ENCODE measurements at regions not wholly inside any gene's neighbourhood (a gene's known extent, or its start where the extent isn't known, plus 50 kb on each side); places are given as distances from the start of the nearest gene placed in this dataset.

GRCh38 chr1:30283199-30283962, 440.0 kb downstream of the MATN1 start:
- Histone ChIP-seq H3K4me1 (no peaks in the 10 kb centered on the region), H3K4me3 (ENCODE audit: low read depth, low read length) (no peak overlapping the region), H3K9me3 (no peaks in the 10 kb centered on the region), H3K27me3 (replicated peaks; ENCODE audit: control insufficient read depth, insufficient read depth, low read length) (no peaks in the 10 kb centered on the region), H3K36me3 (ENCODE audit: control insufficient read depth, insufficient read depth, low read length) (no peaks in the 10 kb centered on the region)
- H3K9me3 Mint-ChIP-seq (ENCODE audit: unreplicated experiment) = no peaks in the 10 kb centered on the region
- no peak overlapping the region for H3K4me3 Mint-ChIP-seq (ENCODE audit: unreplicated experiment)
- H3K36me3 Mint-ChIP-seq (ENCODE audit: insufficient read depth, unreplicated experiment) = peaks cover 5% of the 10 kb centered on the region
- no peak for DNase-seq
- no peak for TF ChIP-seq CTCF (IDR thresholded peaks at IDR 0.05; ENCODE audit: insufficient read depth in 1 of 2, low read depth in 1 of 2, low read length in 1 of 2, severe bottlenecking in 1 of 2, unreplicated experiment in 1 of 2)
- intact Hi-C loops (cut with micrococcal nuclease; ENCODE audit: unreplicated experiment) = no loop called here
- ChIA-PET POLR2A (no interaction called here), CTCF (no interaction called here)
- no peaks in the 10 kb centered on the region for H3K27me3 Mint-ChIP-seq (ENCODE audit: insufficient read depth, unreplicated experiment)
- no TSS peak for BruUV-seq (replicated peaks)
- H3K27ac Mint-ChIP-seq (ENCODE audit: unreplicated experiment) = no peak overlapping the region
- H3K4me1 Mint-ChIP-seq (ENCODE audit: low read depth, unreplicated experiment) = no peaks in the 10 kb centered on the region

GRCh38 chr1:30280572-30280971, 442.8 kb downstream of the MATN1 start:
- DNase-seq = no peak
- ChIA-PET CTCF (no interaction called here), POLR2A (no interaction called here)
- TF ChIP-seq CTCF (IDR thresholded peaks at IDR 0.05; ENCODE audit: insufficient read depth in 1 of 2, low read depth in 1 of 2, low read length in 1 of 2, severe bottlenecking in 1 of 2, unreplicated experiment in 1 of 2) = no peak
- Mint-ChIP-seq H3K27me3 (ENCODE audit: insufficient read depth, unreplicated experiment) (no peaks in the 10 kb centered on the region), H3K4me1 (ENCODE audit: low read depth, unreplicated experiment) (no peaks in the 10 kb centered on the region), H3K27ac (ENCODE audit: unreplicated experiment) (no peak overlapping the region), H3K9me3 (ENCODE audit: unreplicated experiment) (no peaks in the 10 kb centered on the region), H3K36me3 (ENCODE audit: insufficient read depth, unreplicated experiment) (no peaks in the 10 kb centered on the region), H3K4me3 (ENCODE audit: unreplicated experiment) (no peak overlapping the region)
- no peaks in the 10 kb centered on the region for H3K36me3 ChIP-seq (ENCODE audit: control insufficient read depth, insufficient read depth, low read length)
- no peaks in the 10 kb centered on the region for H3K4me1 ChIP-seq
- H3K9me3 ChIP-seq = no peaks in the 10 kb centered on the region
- H3K27me3 ChIP-seq (replicated peaks; ENCODE audit: control insufficient read depth, insufficient read depth, low read length) = no peaks in the 10 kb centered on the region
- no peak overlapping the region for H3K4me3 ChIP-seq (ENCODE audit: low read depth, low read length)
- no TSS peak for BruUV-seq (replicated peaks)
- intact Hi-C loops (cut with micrococcal nuclease; ENCODE audit: unreplicated experiment) = no loop called here

- no peaks in the 10 kb centered on the region for H3K9me3 Mint-ChIP-seq (ENCODE audit: unreplicated experiment)
- DNase-seq = no peak
- H3K4me3 ChIP-seq (ENCODE audit: low read depth, low read length) = no peak overlapping the region
- no peak overlapping the region for H3K27ac Mint-ChIP-seq (ENCODE audit: unreplicated experiment)
- TF ChIP-seq CTCF (IDR thresholded peaks at IDR 0.05; ENCODE audit: insufficient read depth in 1 of 2, low read depth in 1 of 2, low read length in 1 of 2, severe bottlenecking in 1 of 2, unreplicated experiment in 1 of 2) = no peak
- H3K27me3 ChIP-seq (replicated peaks; ENCODE audit: control insufficient read depth, insufficient read depth, low read length) = no peaks in the 10 kb centered on the region
- no peaks in the 10 kb centered on the region for H3K4me1 ChIP-seq
- ChIA-PET CTCF (no interaction called here), POLR2A (no interaction called here)
- intact Hi-C loops (cut with micrococcal nuclease; ENCODE audit: unreplicated experiment) = no loop called here
- BruUV-seq (replicated peaks) = no TSS peak
- no peaks in the 10 kb centered on the region for H3K4me1 Mint-ChIP-seq (ENCODE audit: low read depth, unreplicated experiment)
- H3K9me3 ChIP-seq = no peaks in the 10 kb centered on the region
- H3K36me3 Mint-ChIP-seq (ENCODE audit: insufficient read depth, unreplicated experiment) = no peaks in the 10 kb centered on the region
- no peaks in the 10 kb centered on the region for H3K36me3 ChIP-seq (ENCODE audit: control insufficient read depth, insufficient read depth, low read length)
- H3K27me3 Mint-ChIP-seq (ENCODE audit: insufficient read depth, unreplicated experiment) = no peaks in the 10 kb centered on the region
- H3K4me3 Mint-ChIP-seq (ENCODE audit: unreplicated experiment) = no peak overlapping the region
Measured at GRCh38 chr1:30277911-30278310, 445.5 kb downstream of the MATN1 start.
